ENCODE measurements at regions not wholly inside any gene's neighbourhood (a gene's known extent, or its start where the extent isn't known, plus 50 kb on each side); places are given as distances from the start of the nearest gene placed in this dataset.

DNA sequence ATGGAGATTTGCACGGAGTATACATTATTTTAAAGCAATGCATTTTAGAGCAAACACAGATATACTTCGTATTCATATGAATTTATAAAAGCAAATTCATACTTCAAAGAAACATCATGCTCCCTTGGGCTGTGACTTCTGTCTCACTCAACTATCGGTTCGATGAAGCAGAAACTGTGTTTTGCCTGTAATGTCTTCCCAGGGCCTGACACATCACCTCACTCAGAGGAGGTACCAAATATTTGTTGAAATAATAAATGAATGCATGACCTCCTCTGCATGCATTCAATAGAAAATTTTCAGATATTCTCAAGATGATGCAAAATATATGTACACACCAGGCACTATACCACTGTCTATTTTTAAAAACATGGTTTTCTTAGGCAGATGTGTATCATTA, 432.7 kb downstream of the EFNB2 start:
- H3K36me3 ChIP-seq (ENCODE audit: insufficient read depth, low read length), result no peaks in the 10 kb centered on the region
- H2AFZ ChIP-seq (ENCODE audit: low read length), result no peak overlapping the region
- H4K20me1 ChIP-seq (ENCODE audit: insufficient read depth, low read length), result no peaks in the 10 kb centered on the region
- H3K79me2 ChIP-seq (ENCODE audit: insufficient read depth, low read length), result no peaks in the 10 kb centered on the region
- no peak overlapping the region for H3K4me3 ChIP-seq (ENCODE audit: insufficient read depth, low read length)
- H3K9me3 ChIP-seq (ENCODE audit: low read depth, low read length), result no peaks in the 10 kb centered on the region
- H3K4me2 ChIP-seq (ENCODE audit: insufficient read depth, low read length), result no peak overlapping the region
- TF ChIP-seq CTCF (IDR thresholded peaks at IDR 0.05; ENCODE audit: extremely low read depth, low read depth, low read length), result no peak
- H3K27ac ChIP-seq (ENCODE audit: low read depth, low read length), result no peak overlapping the region
- no peak for DNase-seq (ENCODE audit: insufficient read length, low spot score, missing footprints)
- H3K4me1 ChIP-seq (ENCODE audit: insufficient read depth, low read length), result peaks cover 25% of the 10 kb centered on the region
- no peaks in the 10 kb centered on the region for H3K27me3 ChIP-seq (ENCODE audit: insufficient read depth, low read length)

DNA sequence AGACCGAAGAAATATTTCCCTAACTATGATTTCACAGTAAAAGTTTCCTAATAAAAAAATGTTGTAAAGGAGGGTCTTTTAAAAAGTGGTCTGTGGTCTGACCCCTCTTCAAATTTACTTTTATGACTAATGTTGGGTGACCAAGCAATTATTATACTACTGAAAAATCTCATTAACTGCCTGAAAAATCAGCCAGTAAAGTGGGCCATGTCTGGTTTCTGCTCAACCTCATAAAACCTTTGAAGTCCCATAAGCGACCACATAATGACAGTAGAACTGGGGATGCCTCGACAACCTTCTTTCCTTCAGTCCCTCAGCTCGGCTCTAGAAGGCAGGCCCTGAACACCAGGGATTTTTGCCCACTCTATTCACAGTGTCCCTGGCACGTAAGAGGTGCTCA, 434.3 kb downstream of the EFNB2 start:
- H3K9me3 ChIP-seq (ENCODE audit: low read depth, low read length), result no peaks in the 10 kb centered on the region
- H3K79me2 ChIP-seq (ENCODE audit: insufficient read depth, low read length), result no peaks in the 10 kb centered on the region
- H3K4me3 ChIP-seq (ENCODE audit: insufficient read depth, low read length), result no peak overlapping the region
- no peaks in the 10 kb centered on the region for H3K36me3 ChIP-seq (ENCODE audit: insufficient read depth, low read length)
- H3K4me2 ChIP-seq (ENCODE audit: insufficient read depth, low read length), result no peak overlapping the region
- H2AFZ ChIP-seq (ENCODE audit: low read length), result no peak overlapping the region
- peaks cover 25% of the 10 kb centered on the region for H3K4me1 ChIP-seq (ENCODE audit: insufficient read depth, low read length)
- no peak for DNase-seq (ENCODE audit: insufficient read length, low spot score, missing footprints)
- no peak overlapping the region for H3K27ac ChIP-seq (ENCODE audit: low read depth, low read length)
- no peaks in the 10 kb centered on the region for H3K27me3 ChIP-seq (ENCODE audit: insufficient read depth, low read length)
- no peaks in the 10 kb centered on the region for H4K20me1 ChIP-seq (ENCODE audit: insufficient read depth, low read length)
- no peak for TF ChIP-seq CTCF (IDR thresholded peaks at IDR 0.05; ENCODE audit: extremely low read depth, low read depth, low read length)

DNA sequence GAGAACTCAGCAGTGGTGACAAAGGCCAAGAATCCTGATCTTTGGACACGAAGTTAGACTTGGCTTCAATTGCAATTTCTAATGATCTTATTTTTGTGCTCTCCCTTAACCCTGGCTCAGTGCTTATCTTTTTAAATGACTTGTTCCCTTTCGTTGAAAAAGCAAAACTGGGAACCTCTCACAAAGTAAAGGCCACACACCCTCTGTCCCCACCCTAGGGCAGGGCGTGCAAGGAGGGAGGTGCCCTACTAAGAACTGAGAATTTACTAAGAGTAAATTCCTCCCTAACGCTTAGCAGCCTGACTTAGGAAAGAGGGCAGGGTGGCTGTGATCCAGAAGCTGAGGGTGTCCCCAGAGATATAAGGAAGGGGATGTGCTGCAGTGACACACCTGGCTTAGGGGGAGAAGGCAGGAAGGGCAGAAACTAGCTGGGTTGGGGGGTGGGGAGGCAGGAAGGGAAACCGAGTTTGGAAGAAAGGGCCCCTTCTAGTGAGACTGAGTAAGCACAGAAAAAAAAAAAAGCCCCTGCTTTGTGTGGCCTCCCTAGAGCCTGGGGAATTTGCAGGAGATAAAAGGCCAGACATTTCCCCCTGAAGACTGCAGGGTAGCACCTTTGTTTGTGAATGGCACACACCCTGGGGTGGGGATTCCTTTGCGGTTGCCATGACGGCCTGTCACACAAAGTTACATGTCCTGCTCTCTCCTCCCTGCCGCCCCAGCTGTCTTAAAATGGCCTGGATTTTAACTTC, 435.1 kb downstream of the EFNB2 start:
- no peak for TF ChIP-seq CTCF (IDR thresholded peaks at IDR 0.05; ENCODE audit: extremely low read depth, low read depth, low read length)
- H3K27ac ChIP-seq (ENCODE audit: low read depth, low read length), result no peak overlapping the region
- no peaks in the 10 kb centered on the region for H3K36me3 ChIP-seq (ENCODE audit: insufficient read depth, low read length)
- no peaks in the 10 kb centered on the region for H4K20me1 ChIP-seq (ENCODE audit: insufficient read depth, low read length)
- no peaks in the 10 kb centered on the region for H3K27me3 ChIP-seq (ENCODE audit: insufficient read depth, low read length)
- peaks cover 24% of the 10 kb centered on the region for H3K4me1 ChIP-seq (ENCODE audit: insufficient read depth, low read length)
- H3K79me2 ChIP-seq (ENCODE audit: insufficient read depth, low read length), result no peaks in the 10 kb centered on the region
- no peak overlapping the region for H2AFZ ChIP-seq (ENCODE audit: low read length)
- no peak overlapping the region for H3K4me3 ChIP-seq (ENCODE audit: insufficient read depth, low read length)
- DNase-seq (ENCODE audit: insufficient read length, low spot score, missing footprints), result no peak
- no peaks in the 10 kb centered on the region for H3K9me3 ChIP-seq (ENCODE audit: low read depth, low read length)
- no peak overlapping the region for H3K4me2 ChIP-seq (ENCODE audit: insufficient read depth, low read length)

DNA sequence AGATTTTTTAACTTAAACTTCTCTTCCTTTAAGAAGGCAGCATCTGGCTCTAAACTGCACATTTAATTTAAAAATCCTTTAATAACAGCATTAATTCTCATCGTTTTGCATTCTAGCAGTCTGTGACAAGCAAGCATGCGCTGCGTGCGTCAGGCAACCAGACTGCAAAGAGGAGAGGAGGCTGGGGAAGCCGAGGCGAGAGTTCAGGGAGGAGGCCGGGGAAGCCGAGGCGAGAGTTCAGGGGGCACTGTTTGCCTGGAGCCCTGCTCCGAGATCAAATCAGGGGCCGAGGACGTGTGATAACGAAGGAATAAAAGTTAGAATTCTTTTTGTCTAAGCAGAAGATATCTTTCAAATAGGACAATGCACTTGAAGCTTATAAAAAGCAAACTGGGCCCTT, 435.7 kb downstream of the EFNB2 start:
- H3K4me1 ChIP-seq (ENCODE audit: insufficient read depth, low read length), result peaks cover 19% of the 10 kb centered on the region
- no peak overlapping the region for H3K4me2 ChIP-seq (ENCODE audit: insufficient read depth, low read length)
- H3K4me3 ChIP-seq (ENCODE audit: insufficient read depth, low read length), result no peak overlapping the region
- H3K36me3 ChIP-seq (ENCODE audit: insufficient read depth, low read length), result no peaks in the 10 kb centered on the region
- no peaks in the 10 kb centered on the region for H4K20me1 ChIP-seq (ENCODE audit: insufficient read depth, low read length)
- no peaks in the 10 kb centered on the region for H3K79me2 ChIP-seq (ENCODE audit: insufficient read depth, low read length)
- H3K9me3 ChIP-seq (ENCODE audit: low read depth, low read length), result no peaks in the 10 kb centered on the region
- H3K27ac ChIP-seq (ENCODE audit: low read depth, low read length), result no peak overlapping the region
- TF ChIP-seq CTCF (IDR thresholded peaks at IDR 0.05; ENCODE audit: extremely low read depth, low read depth, low read length), result no peak
- no peak overlapping the region for H2AFZ ChIP-seq (ENCODE audit: low read length)
- DNase-seq (ENCODE audit: insufficient read length, low spot score, missing footprints), result no peak
- H3K27me3 ChIP-seq (ENCODE audit: insufficient read depth, low read length), result no peaks in the 10 kb centered on the region

Measured in osteoblast (primary cell).